NCI-H2196 (cell line): ENCODE measurements at regions not wholly inside any gene's neighbourhood (a gene's known extent, or its start where the extent isn't known, plus 50 kb on each side); places are given as distances from the start of the nearest gene placed in this dataset.
"Not testable (repeated sequence)": the region's sequence is repeated elsewhere in the genome, so short reads cannot be mapped to it uniquely, and the experiment has no call there.

ENCODE experiments used
- DNase-seq: peaks from one replicate; lab custom pipeline; 2025; ENCODE audit not compliant: unreplicated experiment; lab: John Stamatoyannopoulos, UW

DNA sequence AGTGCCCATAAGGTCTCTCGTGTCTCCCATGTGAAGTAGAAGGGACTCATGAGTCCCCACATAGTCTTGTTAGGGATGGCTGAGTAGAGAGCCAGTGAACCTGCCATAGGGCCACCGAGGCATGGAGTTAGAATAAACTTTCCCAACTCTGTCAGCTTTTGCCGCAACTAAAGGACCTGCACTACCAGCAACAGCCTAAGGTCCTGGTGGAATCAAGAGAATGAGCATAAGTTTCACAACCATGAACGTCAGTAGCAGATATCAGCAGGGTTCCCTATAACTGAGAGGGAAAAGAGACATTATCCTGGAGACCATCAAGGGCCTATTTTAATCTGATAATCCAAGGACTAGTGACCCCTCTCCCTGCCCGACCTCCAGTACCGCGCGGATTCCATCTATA lies 60.3 kb upstream of the FNDC3B start:
- DNase-seq, result no peak

GRCh38 chr3:171980578-171981270 lies 58.7 kb upstream of the FNDC3B start:
- no peak for DNase-seq

DNA sequence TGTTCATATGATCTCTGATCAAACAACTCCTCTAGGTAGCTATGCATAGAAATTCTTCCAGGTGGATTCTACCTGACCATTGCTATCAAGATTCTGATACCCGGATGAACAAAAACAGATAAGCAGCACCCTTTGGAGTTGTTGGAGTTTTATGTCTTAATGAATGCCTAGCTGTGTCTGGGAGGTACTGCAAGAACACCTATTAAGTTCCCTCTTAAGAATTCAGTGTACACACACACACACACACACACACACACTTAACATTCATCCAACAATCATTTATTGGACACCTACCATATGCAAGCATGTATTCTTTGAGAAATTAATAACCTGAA lies 58.1 kb upstream of the FNDC3B start:
- no peak for DNase-seq

- no peak for DNase-seq
These were observed 56.5 kb upstream of the FNDC3B start for GRCh38 chr3:171982828-171983227.

DNA sequence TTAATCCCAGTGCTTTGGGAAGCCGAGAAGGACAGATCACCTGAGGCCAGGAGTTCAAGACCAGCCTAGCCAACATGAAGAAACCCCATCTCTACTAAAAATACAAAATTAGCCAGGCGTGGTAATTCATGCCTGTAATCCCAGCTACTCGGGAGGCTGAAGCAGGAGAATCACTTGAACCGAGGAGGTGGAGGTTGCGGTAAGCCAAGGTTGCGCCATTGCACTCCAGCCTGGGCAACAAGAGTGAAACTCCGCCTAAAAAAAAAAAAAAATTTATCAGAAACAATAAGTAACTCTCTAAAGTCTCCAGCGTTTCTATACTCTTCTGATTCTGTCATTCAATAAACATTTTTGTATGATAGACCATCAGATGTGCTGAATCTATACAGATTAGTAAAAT lies 55.7 kb upstream of the FNDC3B start:
- not testable (repeated sequence) for DNase-seq

DNA sequence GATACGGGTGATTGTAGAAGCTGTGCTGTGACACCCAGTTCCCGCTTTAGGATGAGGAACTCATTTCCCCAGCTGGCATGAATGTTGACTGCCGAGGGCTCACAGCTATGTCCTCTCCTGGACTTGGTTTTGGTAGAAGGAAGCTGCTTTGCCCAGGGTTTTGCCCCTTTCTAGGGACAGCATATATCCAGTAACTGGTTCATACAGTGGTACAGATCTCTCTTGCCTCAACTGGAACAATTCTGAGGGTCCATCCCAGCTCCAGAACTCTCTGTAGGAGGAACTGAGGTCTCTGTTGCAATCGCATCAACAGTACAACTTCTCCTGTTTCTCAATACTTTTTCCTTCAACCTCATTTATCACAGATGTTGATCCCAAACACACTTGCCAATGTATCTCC lies 54.5 kb upstream of the FNDC3B start:
- DNase-seq, result no peak

DNA sequence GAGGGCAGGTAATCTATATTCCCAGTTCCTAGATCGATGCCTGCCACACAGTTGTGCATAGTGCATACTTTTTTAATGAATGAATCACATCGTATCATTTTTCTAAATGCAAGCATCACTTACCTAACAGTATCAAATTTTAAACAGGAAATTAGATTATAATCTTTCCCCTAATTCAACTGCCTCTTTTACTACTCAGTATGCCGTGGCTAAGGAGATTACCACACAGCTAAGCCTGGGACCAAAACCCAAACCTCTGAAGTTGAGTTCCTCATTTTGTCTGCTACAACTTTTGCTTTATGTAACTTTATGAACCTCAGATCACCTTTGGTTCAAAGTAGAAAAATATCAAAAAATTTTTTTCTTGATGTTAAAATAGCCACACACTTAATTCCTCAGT lies 53.2 kb upstream of the FNDC3B start:
- no peak for DNase-seq

DNA sequence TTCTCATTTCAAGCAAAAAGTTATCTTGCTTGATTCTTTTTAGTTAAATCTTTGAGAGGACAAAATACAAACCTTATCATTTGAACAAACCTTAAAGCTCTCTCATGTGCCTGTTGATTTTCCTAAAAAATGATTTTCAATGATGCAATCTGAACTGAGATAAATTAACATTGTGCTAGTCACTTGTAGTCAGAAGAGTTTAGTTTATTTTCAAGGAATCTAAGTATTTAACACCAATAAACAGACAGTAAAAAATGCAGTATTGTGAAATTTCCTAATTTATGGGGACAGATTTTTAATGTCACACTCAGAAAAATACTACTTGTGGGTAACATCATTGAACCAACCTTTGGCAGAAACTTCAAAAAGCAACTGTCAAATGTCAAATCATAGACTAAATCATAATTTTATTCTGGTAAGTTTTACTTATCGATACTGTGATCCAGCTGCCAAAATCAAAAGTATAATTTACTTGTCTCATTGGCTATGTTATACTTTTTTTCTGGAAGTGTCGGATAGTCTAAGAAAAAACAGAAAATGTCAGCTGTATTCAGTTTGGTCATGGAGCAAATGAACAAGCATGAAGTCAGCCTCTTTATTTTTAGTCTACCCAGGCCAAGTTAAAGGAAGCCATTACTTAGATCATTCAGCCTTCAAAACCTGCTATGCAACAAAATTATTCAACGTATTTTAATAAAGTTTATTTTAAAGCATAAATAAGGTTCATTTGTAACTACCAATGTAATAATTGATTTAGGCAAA lies 52.4 kb upstream of the FNDC3B start:
- no peak for DNase-seq
